Activated CD4-positive, alpha-beta T cell treated with anti-CD3 and anti-CD28 coated beads, Interleukin-10, Interleukin-2, amounts not matched to agents 100 ng/mL and 50 ng/mL, durations not matched to agents 16 hours and 8 hours (primary cell): ENCODE measurements at regions not wholly inside any gene's neighbourhood (a gene's known extent, or its start where the extent isn't known, plus 50 kb on each side); places are given as distances from the start of the nearest gene placed in this dataset.
A peak's percentile ranks its signal among the peaks of the same experiment; 100 is the strongest.
"Not testable (repeated sequence)": the region's sequence is repeated elsewhere in the genome, so short reads cannot be mapped to it uniquely, and the experiment has no call there.

Source experiments
- DNase-seq: peaks from one replicate; pipeline ENCODE4 v3.0.0-alpha.2; 2020

GRCh38 chr3:127412578-127413317 is 124.9 kb upstream of the PRR20G start:
- DNase-seq = no peak

- not testable (repeated sequence) for DNase-seq
These were observed 124.0 kb upstream of the PRR20G start for GRCh38 chr3:127411875-127412274.

- DNase-seq = no peak
These were observed 123.4 kb upstream of the PRR20G start for GRCh38 chr3:127411083-127411727.

GRCh38 chr3:127410678-127411077 is 122.8 kb upstream of the PRR20G start:
- DNase-seq = no peak

GRCh38 chr3:127410137-127410488 is 122.3 kb upstream of the PRR20G start:
- no peak for DNase-seq

GRCh38 chr3:127409421-127410136 is 121.7 kb upstream of the PRR20G start:
- DNase-seq = no peak

- DNase-seq = no peak
These were observed 121.0 kb upstream of the PRR20G start for GRCh38 chr3:127408684-127409420.

- DNase-seq = no peak
These were observed 120.3 kb upstream of the PRR20G start for GRCh38 chr3:127408022-127408683.

- no peak for DNase-seq
These were observed 119.4 kb upstream of the PRR20G start for GRCh38 chr3:127407026-127407939.

- peak; percentile 37 for DNase-seq
These were observed 118.6 kb upstream of the PRR20G start for GRCh38 chr3:127406309-127407025.

- DNase-seq = no peak
These were observed 117.9 kb upstream of the PRR20G start for GRCh38 chr3:127405791-127406190.

GRCh38 chr3:127405010-127405598 is 117.3 kb upstream of the PRR20G start:
- no peak for DNase-seq

- DNase-seq = no peak
These were observed 116.6 kb upstream of the PRR20G start for GRCh38 chr3:127404221-127405009.

- DNase-seq = no peak
These were observed 115.9 kb upstream of the PRR20G start for GRCh38 chr3:127403795-127404194.

GRCh38 chr3:127399154-127399553 is 111.3 kb upstream of the PRR20G start:
- no peak for DNase-seq

- DNase-seq = no peak
These were observed 108.6 kb upstream of the PRR20G start for GRCh38 chr3:127396473-127396872.

GRCh38 chr3:127395663-127396355 is 108.0 kb upstream of the PRR20G start:
- DNase-seq = no peak

GRCh38 chr3:127394984-127395662 is 107.3 kb upstream of the PRR20G start:
- DNase-seq = no peak
